ENCODE measurements at regions not wholly inside any gene's neighbourhood (a gene's known extent, or its start where the extent isn't known, plus 50 kb on each side); places are given as distances from the start of the nearest gene placed in this dataset.

- TF ChIP-seq EZH2phosphoT487 (IDR thresholded peaks at IDR 0.05), result no peak
- TF ChIP-seq EZH2 (IDR thresholded peaks at IDR 0.05), result no peak
- no peak for TF ChIP-seq CTCF (IDR thresholded peaks at IDR 0.05)
Observed at GRCh38 chr2:16861111-16861510, 195.5 kb upstream of the CYRIA start.

Data from neural progenitor cell (in vitro differentiated cells).